ENCODE measurements at regions not wholly inside any gene's neighbourhood (a gene's known extent, or its start where the extent isn't known, plus 50 kb on each side); places are given as distances from the start of the nearest gene placed in this dataset.

GRCh38 chr1:70536708-70537366 lies 125.8 kb downstream of the CTH start:
- TF ChIP-seq CTCF (IDR thresholded peaks at IDR 0.05; ENCODE audit: insufficient read depth, low read depth, low read length), result no peak
- no peak overlapping the region for H3K4me3 ChIP-seq (ENCODE audit: low read depth, low read length)
- DNase-seq (ENCODE audit: low read depth), result no peak

- DNase-seq (ENCODE audit: low read depth), result no peak
- H3K4me3 ChIP-seq (ENCODE audit: low read depth, low read length), result no peak overlapping the region
- TF ChIP-seq CTCF (IDR thresholded peaks at IDR 0.05; ENCODE audit: insufficient read depth, low read depth, low read length), result no peak
These were observed 126.7 kb downstream of the CTH start for GRCh38 chr1:70537788-70538187.

GRCh38 chr1:70542030-70542429 lies 131.0 kb downstream of the CTH start:
- no peak for DNase-seq (ENCODE audit: low read depth)
- TF ChIP-seq CTCF (IDR thresholded peaks at IDR 0.05; ENCODE audit: insufficient read depth, low read depth, low read length), result no peak

GRCh38 chr1:70542856-70543255 lies 131.8 kb downstream of the CTH start:
- DNase-seq (ENCODE audit: low read depth), result no peak
- no peak for TF ChIP-seq CTCF (IDR thresholded peaks at IDR 0.05; ENCODE audit: insufficient read depth, low read depth, low read length)
- no peak overlapping the region for H3K4me3 ChIP-seq (ENCODE audit: low read depth, low read length)

More at GRCh38 chr1:70542030-70542429, 131.0 kb downstream of the CTH start:
- H3K4me3 ChIP-seq (ENCODE audit: low read depth, low read length), result no peak overlapping the region

GRCh38 chr1:70546726-70547125 lies 135.7 kb downstream of the CTH start:
- no peak overlapping the region for H3K4me3 ChIP-seq (ENCODE audit: low read depth, low read length)
- DNase-seq (ENCODE audit: low read depth), result no peak
- no peak for TF ChIP-seq CTCF (IDR thresholded peaks at IDR 0.05; ENCODE audit: insufficient read depth, low read depth, low read length)

- no peak overlapping the region for H3K4me3 ChIP-seq (ENCODE audit: low read depth, low read length)
- DNase-seq (ENCODE audit: low read depth), result no peak
- no peak for TF ChIP-seq CTCF (IDR thresholded peaks at IDR 0.05; ENCODE audit: insufficient read depth, low read depth, low read length)
These were observed 141.8 kb downstream of the CTH start for GRCh38 chr1:70552662-70553566.
